Activated CD4-positive, alpha-beta T cell treated with anti-CD3 and anti-CD28 coated beads, Interleukin-10, Interleukin-2, amounts not matched to agents 100 ng/mL and 50 ng/mL, durations not matched to agents 16 hours and 8 hours (primary cell): ENCODE measurements at regions not wholly inside any gene's neighbourhood (a gene's known extent, or its start where the extent isn't known, plus 50 kb on each side); places are given as distances from the start of the nearest gene placed in this dataset.

Experiments used
- DNase-seq: peaks from one replicate; pipeline ENCODE4 v3.0.0-alpha.2; 2020

- DNase-seq = no peak
Observed at GRCh38 chr2:200013906-200014305, 58.5 kb downstream of the MAIP1 start.

- no peak for DNase-seq
Observed at GRCh38 chr2:200021449-200022114, 66.2 kb downstream of the MAIP1 start.

- no peak for DNase-seq
Observed at GRCh38 chr2:200022511-200022910, 67.1 kb downstream of the MAIP1 start.

GRCh38 chr2:200023570-200023969 lies 68.2 kb downstream of the MAIP1 start:
- no peak for DNase-seq

GRCh38 chr2:200025717-200026116 lies 70.3 kb downstream of the MAIP1 start:
- DNase-seq = no peak

GRCh38 chr2:200026332-200027230 lies 71.2 kb downstream of the MAIP1 start:
- DNase-seq = no peak

GRCh38 chr2:200028998-200029397 lies 73.6 kb downstream of the MAIP1 start:
- no peak for DNase-seq

GRCh38 chr2:200032895-200033294 lies 77.5 kb downstream of the MAIP1 start:
- DNase-seq = no peak

- no peak for DNase-seq
Observed at GRCh38 chr2:200033929-200034328, 78.5 kb downstream of the MAIP1 start.

GRCh38 chr2:200034816-200035215 lies 79.4 kb downstream of the MAIP1 start:
- DNase-seq = no peak

- no peak for DNase-seq
Observed at GRCh38 chr2:200039724-200040650, 84.6 kb downstream of the MAIP1 start.

GRCh38 chr2:200040831-200041230 lies 85.4 kb downstream of the MAIP1 start:
- DNase-seq = no peak

- no peak for DNase-seq
Observed at GRCh38 chr2:200041639-200042038, 86.3 kb downstream of the MAIP1 start.

- no peak for DNase-seq
Observed at GRCh38 chr2:200042102-200042735, 86.8 kb downstream of the MAIP1 start.

GRCh38 chr2:200042944-200043343 lies 87.6 kb downstream of the MAIP1 start:
- DNase-seq = no peak

- no peak for DNase-seq
Observed at GRCh38 chr2:200044453-200044852, 89.1 kb downstream of the MAIP1 start.

- DNase-seq = no peak
Observed at GRCh38 chr2:200048421-200048820, 93.0 kb downstream of the MAIP1 start.

- DNase-seq = no peak
Observed at GRCh38 chr2:200049086-200049485, 93.7 kb downstream of the MAIP1 start.

GRCh38 chr2:200050921-200051610 lies 95.7 kb downstream of the MAIP1 start:
- no peak for DNase-seq

- DNase-seq = no peak
Observed at GRCh38 chr2:200051611-200051945, 96.2 kb downstream of the MAIP1 start.

- no peak for DNase-seq
Observed at GRCh38 chr2:200052627-200053026, 97.2 kb downstream of the MAIP1 start.
